A549 (cell line): ENCODE measurements at regions not wholly inside any gene's neighbourhood (a gene's known extent, or its start where the extent isn't known, plus 50 kb on each side); places are given as distances from the start of the nearest gene placed in this dataset.

Experiments
- ATAC-seq, 2 experiments: fragments of 200-7000 bp in 1 of 2; fragments of >200 bp in 1 of 2; cut with Nextera tagmentation in 1 of 2; cut with Tn5 transposase in 1 of 2; 3 replicates each; pipeline versions ENCODE4 v1.8.0 to v1.9.1; 2018 to 2020; ENCODE audit warnings: mild to moderate bottlenecking in 1 of 2, moderate library complexity in 1 of 2
- CTCF ChIA-PET: fragments of 300-600 bp; sonication (Branson Sonifier 250); formaldehyde crosslinking; extraction: SDS; loops from one replicate; lab custom pipeline; 2021; ENCODE audit warnings: antibody characterized with exemption, inconsistent platforms; lab: Yijun Ruan, JAX
- POLR2A ChIA-PET: fragments of 350-600 bp; formaldehyde crosslinking; extraction: SDS; loops from one replicate; lab custom pipeline; 2021; ENCODE audit warnings: antibody characterized with exemption, inconsistent platforms; lab: Yijun Ruan, JAX
- DNase-seq, 2 experiments: peaks; one replicate each; pipeline versions ENCODE4 v3.0.0 to v3.0.0-alpha.2; 2011 to 2016; ENCODE audit warnings: low read depth in 1 of 2, low spot score in 1 of 2
- FAIRE-seq: peaks from 2 replicates; lab custom pipeline; 2011; peaks lifted over from hg19 to GRCh38; lab: Jason Lieb, UNC
- H3K27ac ChIP-seq, 2 experiments: fragments of >200 bp; sonication (Bioruptor Twin); formaldehyde crosslinking; 3 replicates each; pipeline ENCODE4 v1.5.1; 2016 to 2017
- H3K4me1 ChIP-seq: fragments of >200 bp; sonication (Bioruptor Twin); formaldehyde crosslinking; 3 replicates; pipeline ENCODE4 v1.6.1; 2016
- H3K4me2 ChIP-seq: fragments of >200 bp; sonication (Bioruptor Twin); formaldehyde crosslinking; 3 replicates; pipeline ENCODE4 v1.6.1; 2016
- H3K4me3 ChIP-seq: fragments of >200 bp; sonication (Bioruptor Twin); formaldehyde crosslinking; 3 replicates; pipeline ENCODE4 v1.5.1; 2016
- H3K9me3 ChIP-seq: fragments of >200 bp; sonication (Bioruptor Twin); formaldehyde crosslinking; 3 replicates; pipeline ENCODE4 v1.6.1; 2016
- CBX8 ChIP-seq: fragments of 200-600 bp; sonication (generic); IDR thresholded peaks from 2 replicates; pipeline ENCODE4 v1.6.1; 2016
- CHD4 ChIP-seq: fragments of 200-600 bp; sonication (generic); IDR thresholded peaks from 2 replicates; pipeline ENCODE4 v1.6.1; 2016; ENCODE audit warnings: antibody characterized with exemption, mild to moderate bottlenecking, borderline replicate concordance
- CTCF ChIP-seq: fragments of >200 bp; sonication (Bioruptor Twin); formaldehyde crosslinking; IDR thresholded peaks from 3 replicates; pipeline ENCODE4 v1.5.1; 2016
- E2F6 ChIP-seq: IDR thresholded peaks from 2 replicates; pipeline ENCODE4 v1.6.1; 2012; ENCODE audit warnings: low read depth, borderline replicate concordance
- EHF ChIP-seq: fragments of 250-450 bp; sonication (Bioruptor Pico); IDR thresholded peaks from 2 replicates; pipeline ENCODE4 v1.5.0; 2020; ENCODE audit warnings: mild to moderate bottlenecking
- EP300 ChIP-seq, 2 experiments: fragments of >200 bp; sonication (Bioruptor Twin); formaldehyde crosslinking; IDR thresholded peaks; 2 replicates in 1 of 2; 3 replicates in 1 of 2; pipeline ENCODE4 v1.6.1; 2016 to 2017
- ESRRA ChIP-seq: fragments of 150-350 bp; IDR thresholded peaks from 2 replicates; pipeline ENCODE4 v1.6.1; 2014; ENCODE audit warnings: mild to moderate bottlenecking, low read length, borderline replicate concordance
- FOSB ChIP-seq: fragments of 250-450 bp; sonication (Bioruptor Pico); IDR thresholded peaks from 2 replicates; pipeline ENCODE4 v1.5.0; 2020; ENCODE audit warnings: mild to moderate bottlenecking, moderate library complexity
- FOSL2 ChIP-seq, 2 experiments: fragments of 450-650 bp in 1 of 2; fragments of >200 bp in 1 of 2; sonication (Bioruptor Twin) in 1 of 2; formaldehyde crosslinking; IDR thresholded peaks; 2 replicates each; pipeline versions ENCODE4 v1.5.0 to v1.6.1; 2016 to 2020; ENCODE audit warnings: mild to moderate bottlenecking in 1 of 2, moderate library complexity in 1 of 2
- HDAC2 ChIP-seq: fragments of 200-600 bp; sonication (generic); IDR thresholded peaks from 2 replicates; pipeline ENCODE4 v1.6.1; 2016
- HEYL ChIP-seq: fragments of 250-450 bp; sonication (Bioruptor Pico); IDR thresholded peaks from 2 replicates; pipeline ENCODE4 v1.8.0; 2021; ENCODE audit warnings: mild to moderate bottlenecking, moderate library complexity
- HOXA7 ChIP-seq: fragments of 250-450 bp; sonication (Bioruptor Pico); IDR thresholded peaks from 2 replicates; pipeline ENCODE4 v1.5.0; 2020; ENCODE audit warnings: mild to moderate bottlenecking, moderate library complexity
- HOXB13 ChIP-seq: fragments of 250-450 bp; sonication (Bioruptor Pico); IDR thresholded peaks from 2 replicates; pipeline ENCODE4 v1.5.0; 2020; ENCODE audit warnings: low read depth, mild to moderate bottlenecking, moderate library complexity
- HOXB5 ChIP-seq: fragments of 250-450 bp; sonication (Bioruptor Pico); IDR thresholded peaks from 2 replicates; pipeline ENCODE4 v1.5.0; 2020; ENCODE audit warnings: mild to moderate bottlenecking, moderate library complexity
- KDM1A ChIP-seq: fragments of 200-600 bp; sonication (generic); IDR thresholded peaks from 2 replicates; pipeline ENCODE4 v1.6.1; 2016; ENCODE audit warnings: low read depth, mild to moderate bottlenecking
- KDM5A ChIP-seq: fragments of 200-600 bp; sonication (generic); IDR thresholded peaks from 2 replicates; pipeline ENCODE4 v1.6.1; 2016; ENCODE audit warnings: antibody characterized with exemption, mild to moderate bottlenecking
- MYC ChIP-seq: IDR thresholded peaks from 2 replicates; pipeline ENCODE4 v1.6.1; 2012; ENCODE audit warnings: mild to moderate bottlenecking, inconsistent platforms, low read length, improper control_type of control experiment, borderline replicate concordance
- NPAS2 ChIP-seq: fragments of 250-450 bp; sonication (Bioruptor Pico); IDR thresholded peaks from 2 replicates; pipeline ENCODE4 v1.8.0; 2022; ENCODE audit warnings: mild to moderate bottlenecking, moderate library complexity, borderline replicate concordance
- NR3C1 ChIP-seq: fragments of >200 bp; sonication (Bioruptor Twin); formaldehyde crosslinking; IDR thresholded peaks from 3 replicates; pipeline ENCODE4 v1.6.1; 2017
- POLR2A ChIP-seq: IDR thresholded peaks from 2 replicates; pipeline ENCODE4 v1.6.1; 2012; ENCODE audit warnings: mild to moderate bottlenecking, low read length
- POLR2AphosphoS2 ChIP-seq: conservative IDR thresholded peaks from 2 replicates; pipeline ENCODE4 v1.6.1; 2012; ENCODE audit warnings: low read length, improper control_type of control experiment, inconsistent platforms
- RAD21 ChIP-seq, 2 experiments: fragments of >200 bp in 1 of 2; sonication (Bioruptor Twin) in 1 of 2; formaldehyde crosslinking in 1 of 2; IDR thresholded peaks in 1 of 2; conservative IDR thresholded peaks in 1 of 2; 2 replicates in 1 of 2; 3 replicates in 1 of 2; pipeline ENCODE4 v1.6.1; 2012 to 2018; ENCODE audit warnings: inconsistent platforms in 1 of 2
- RCOR1 ChIP-seq: fragments of 150-350 bp; IDR thresholded peaks from 2 replicates; pipeline ENCODE4 v1.6.1; 2014; ENCODE audit warnings: antibody characterized with exemption, low read length, low read depth
- RFX5 ChIP-seq: fragments of 450-650 bp; IDR thresholded peaks from 2 replicates; pipeline ENCODE4 v1.7.1; 2014; ENCODE audit warnings: antibody characterized with exemption, mild to moderate bottlenecking, moderate library complexity
- SREBF2 ChIP-seq: fragments of 450-650 bp; IDR thresholded peaks from 2 replicates; pipeline ENCODE4 v1.6.1; 2014; ENCODE audit warnings: mild to moderate bottlenecking, moderate library complexity
- USF2 ChIP-seq: fragments of 450-650 bp; IDR thresholded peaks from 2 replicates; pipeline ENCODE4 v1.6.1; 2014; ENCODE audit warnings: antibody characterized with exemption
- ZC3H11A ChIP-seq: fragments of 450-650 bp; IDR thresholded peaks from 2 replicates; pipeline ENCODE4 v1.6.1; 2014; ENCODE audit warnings: antibody characterized with exemption, mild to moderate bottlenecking
- ZFP36 ChIP-seq: fragments of 450-650 bp; IDR thresholded peaks from 2 replicates; pipeline ENCODE4 v1.6.1; 2014; ENCODE audit warnings: borderline replicate concordance; ENCODE audit not compliant: partially characterized antibody
- ZNF302 ChIP-seq: fragments of 250-450 bp; sonication (Bioruptor Pico); IDR thresholded peaks from 2 replicates; pipeline ENCODE4 v1.9.0; 2021; ENCODE audit warnings: inconsistent platforms, mild to moderate bottlenecking, moderate library complexity
- WGBS: methylation state at CpG from one replicate; pipeline ENCODE4 v1.1.6; 2017; ENCODE audit errors: missing lambda C conversion rate; 5-methylcytosine and 5-hydroxymethylcytosine counted together

GRCh38 chr4:119797238-119797894 is 168.8 kb upstream of the PDE5A start:
- DNase-seq: no peak

GRCh38 chr4:119795986-119796578 is 167.5 kb upstream of the PDE5A start:
- H3K4me2 ChIP-seq: no peak overlapping the region
- no peaks in the 10 kb centered on the region for H3K9me3 ChIP-seq
- CTCF ChIA-PET: no interaction called here
- 0 out of 3 replicates have a peak, but pooled peaks cover 3% of the 10 kb centered on the region for H3K4me1 ChIP-seq
- DNase-seq (no peak), FAIRE-seq (no peak), ATAC-seq (no peak)
- H3K27ac ChIP-seq: no peak overlapping the region
- 59% methylated on average over 3 of the region's 3 CpGs for WGBS
- POLR2A ChIA-PET: no interaction called here
- no peak overlapping the region for H3K4me3 ChIP-seq
- TF ChIP-seq NPAS2 (CRISPR knock-in tag) (no peak), FOSL2 (IDR thresholded peaks at IDR 0.05) (no peak), FOSL2 (CRISPR knock-in tag; IDR thresholded peaks at IDR 0.05) (no peak), RCOR1 (no peak), EHF (no peak), NR3C1 (no peak), SREBF2 (no peak), ZNF302 (CRISPR knock-in tag) (no peak), POLR2A (no peak), KDM5A (no peak), POLR2AphosphoS2 (no peak), EP300 (IDR thresholded peaks at IDR 0.05) (no peak), HOXA7 (CRISPR knock-in tag) (no peak), HOXB5 (CRISPR knock-in tag) (no peak), HOXB13 (no peak), RAD21 (conservative IDR thresholded peaks at IDR 0.05 in 1 of 2, IDR thresholded peaks at IDR 0.05 in 1 of 2) (no peak), CHD4 (no peak), CBX8 (no peak)

More at GRCh38 chr4:119797238-119797894, 168.8 kb upstream of the PDE5A start:
- WGBS: 41% methylated on average over 2 of the region's 2 CpGs
- no peak for TF ChIP-seq RFX5
- no peak for TF ChIP-seq SREBF2
- TF ChIP-seq MYC: no peak
- no peak for TF ChIP-seq EHF
- no peak for TF ChIP-seq HDAC2
- TF ChIP-seq RCOR1: no peak
- no peak for TF ChIP-seq E2F6
- no peak for TF ChIP-seq ESRRA
- no peak for TF ChIP-seq NR3C1
- no peak for TF ChIP-seq HEYL (CRISPR knock-in tag)
- Histone ChIP-seq H3K9me3 (no peaks in the 10 kb centered on the region), H3K4me3 (no peak overlapping the region), H3K27ac (no peak overlapping the region), H3K4me1 (0 out of 3 replicates have a peak, but pooled peaks cover 3% of the 10 kb centered on the region), H3K4me2 (no peak overlapping the region)
- FAIRE-seq: no peak
- POLR2A ChIA-PET: no interaction called here
- CTCF ChIA-PET: no interaction called here
- ATAC-seq: no peak

- WGBS: 21% methylated on average over 4 of the region's 4 CpGs
- no peak for FAIRE-seq
These were observed 166.1 kb upstream of the PDE5A start for GRCh38 chr4:119794681-119795080.

More at GRCh38 chr4:119794681-119795080, 166.1 kb upstream of the PDE5A start:
- DNase-seq: peak in 1 of 2 experiments; percentile 7
- Histone ChIP-seq H3K4me1 (0 out of 3 replicates have a peak, but pooled peaks cover 3% of the 10 kb centered on the region), H3K4me2 (no peak overlapping the region), H3K4me3 (no peak overlapping the region), H3K9me3 (no peaks in the 10 kb centered on the region), H3K27ac (no peak overlapping the region)
- ChIA-PET CTCF (no interaction called here), POLR2A (no interaction called here)
- TF ChIP-seq ZFP36 (no peak), KDM1A (no peak), USF2 (no peak), CTCF (no peak), ZC3H11A (no peak), FOSB (CRISPR knock-in tag) (no peak), POLR2A (no peak), NPAS2 (CRISPR knock-in tag) (no peak), HDAC2 (no peak), HEYL (CRISPR knock-in tag) (no peak), SREBF2 (no peak)
- ATAC-seq: peak in 1 of 2 experiments; percentile 35; a peak in 1 of 6 replicates
